Upper lobe of left lung (tissue), 4 donors: ENCODE measurements at regions not wholly inside any gene's neighbourhood (a gene's known extent, or its start where the extent isn't known, plus 50 kb on each side); places are given as distances from the start of the nearest gene placed in this dataset.

Source experiments
- CTCF ChIP-seq, 6 experiments: fragments of 450-650 bp in 4 of 6; fragments of 200-600 bp in 2 of 6; sonication (generic) in 2 of 6; IDR thresholded peaks; one replicate each; pipeline ENCODE4 v1.5.1; 2016 to 2019; ENCODE audit warnings: antibody characterized with exemption in 6 of 6
- POLR2A ChIP-seq, 4 donors: fragments of 450-650 bp; IDR thresholded peaks; one replicate each; pipeline ENCODE4 v1.5.1; 2016 to 2017; ENCODE audit warnings: antibody characterized with exemption in 4 of 4, mild to moderate bottlenecking in 2 of 4

DNA sequence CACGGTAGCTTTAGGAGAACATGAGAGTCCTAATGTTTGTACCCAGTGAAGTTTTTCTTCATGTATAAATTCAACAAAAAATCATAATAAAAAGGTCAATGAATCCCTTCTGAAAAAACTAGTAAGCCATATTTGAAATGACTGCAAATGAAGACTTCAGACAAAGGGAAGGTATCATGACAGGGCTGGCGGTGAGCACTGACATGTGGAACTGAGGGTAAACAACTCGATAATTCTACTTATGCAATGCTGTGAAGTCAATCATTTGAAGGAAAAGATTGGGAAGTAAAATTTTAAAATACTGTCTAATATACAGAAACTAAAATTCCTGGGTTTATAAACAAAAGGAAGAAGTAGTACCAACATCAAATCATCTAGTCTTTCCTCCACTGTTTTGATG lies 190.2 kb upstream of the COPS8 start:
- TF ChIP-seq CTCF (IDR thresholded peaks at IDR 0.05): no peak
- no peak for TF ChIP-seq POLR2A (IDR thresholded peaks at IDR 0.05)
